ENCODE measurements at regions not wholly inside any gene's neighbourhood (a gene's known extent, or its start where the extent isn't known, plus 50 kb on each side); places are given as distances from the start of the nearest gene placed in this dataset.
A peak's percentile ranks its signal among the peaks of the same experiment; 100 is the strongest.

- H3K4me3 ChIP-seq, result no peak overlapping the region
- H3K4me1 ChIP-seq, result peaks cover 0 to 14% of the 10 kb centered on the region in 2 donors
- H3K27ac ChIP-seq, result no peak overlapping the region
- H3K9me3 ChIP-seq, result no peaks in the 10 kb centered on the region
- no peaks in the 10 kb centered on the region for H3K36me3 ChIP-seq
- no peak for TF ChIP-seq CTCF (IDR thresholded peaks at IDR 0.05 in 4 of 5, conservative IDR thresholded peaks at IDR 0.05 in 1 of 5)
- no peak for TF ChIP-seq POLR2A (IDR thresholded peaks at IDR 0.05)
- no peak for ATAC-seq
- intact Hi-C loops (cut with DNase I; ENCODE audit: low total_unique reads), result no loop called here
- no peak for DNase-seq
- in situ Hi-C loops (cut with MboI; ENCODE audit: low sequenced_read_pairs in 4 of 4), result no loop called here
- H3K27me3 ChIP-seq, result no peaks in the 10 kb centered on the region
Observed at GRCh38 chr10:124249812-124250432, 156.5 kb upstream of the CHST15 start.

- Histone ChIP-seq H3K36me3 (no peaks in the 10 kb centered on the region), H3K4me3 (no peak overlapping the region), H3K27me3 (no peaks in the 10 kb centered on the region), H3K27ac (no peak overlapping the region), H3K9me3 (no peaks in the 10 kb centered on the region), H3K4me1 (peaks cover 0 to 14% of the 10 kb centered on the region in 2 donors)
- intact Hi-C loops (cut with DNase I; ENCODE audit: low total_unique reads) (no loop called here), in situ Hi-C loops (cut with MboI; ENCODE audit: low sequenced_read_pairs in 4 of 4) (no loop called here)
- ATAC-seq (no peak), DNase-seq (no peak)
- TF ChIP-seq POLR2A (IDR thresholded peaks at IDR 0.05) (no peak), CTCF (IDR thresholded peaks at IDR 0.05 in 4 of 5, conservative IDR thresholded peaks at IDR 0.05 in 1 of 5) (no peak)
Observed at GRCh38 chr10:124249196-124249595, 155.8 kb upstream of the CHST15 start.

GRCh38 chr10:124248056-124249045, 155.0 kb upstream of the CHST15 start:
- Histone ChIP-seq H3K9me3 (no peaks in the 10 kb centered on the region), H3K27me3 (no peaks in the 10 kb centered on the region), H3K27ac (no peak overlapping the region), H3K36me3 (no peaks in the 10 kb centered on the region), H3K4me3 (no peak overlapping the region), H3K4me1 (peaks cover 0 to 14% of the 10 kb centered on the region in 2 donors)
- no peak for TF ChIP-seq POLR2A (IDR thresholded peaks at IDR 0.05)
- TF ChIP-seq CTCF (IDR thresholded peaks at IDR 0.05 in 4 of 5, conservative IDR thresholded peaks at IDR 0.05 in 1 of 5), result no peak
- intact Hi-C loops (cut with DNase I; ENCODE audit: low total_unique reads), result no loop called here
- in situ Hi-C loops (cut with MboI; ENCODE audit: low sequenced_read_pairs in 4 of 4), result no loop called here
- DNase-seq (peak in 1 of 2 donors; percentile 6), ATAC-seq (no peak)

GRCh38 chr10:124245806-124246440, 152.5 kb upstream of the CHST15 start:
- Histone ChIP-seq H3K27ac (no peak overlapping the region), H3K4me3 (no peak overlapping the region), H3K27me3 (no peaks in the 10 kb centered on the region), H3K4me1 (peaks cover 0 to 8% of the 10 kb centered on the region in 2 donors), H3K36me3 (no peaks in the 10 kb centered on the region), H3K9me3 (no peaks in the 10 kb centered on the region)
- TF ChIP-seq POLR2A (IDR thresholded peaks at IDR 0.05) (no peak), CTCF (IDR thresholded peaks at IDR 0.05 in 4 of 5, conservative IDR thresholded peaks at IDR 0.05 in 1 of 5) (no peak)
- DNase-seq (peak in 1 of 2 donors; percentile 9), ATAC-seq (no peak)
- intact Hi-C loops (cut with DNase I; ENCODE audit: low total_unique reads), result no loop called here
- in situ Hi-C loops (cut with MboI; ENCODE audit: low sequenced_read_pairs in 4 of 4), result no loop called here

Data from gastrocnemius medialis (tissue), 4 donors.